WTC11 (cell line): ENCODE measurements at regions not wholly inside any gene's neighbourhood (a gene's known extent, or its start where the extent isn't known, plus 50 kb on each side); places are given as distances from the start of the nearest gene placed in this dataset.

Source experiments
- ATAC-seq: fragments of 200-7000 bp; cut with Tn5 transposase; 2 replicates; pipeline ENCODE4 v1.10.0; 2021; ENCODE audit warnings: mild to moderate bottlenecking, moderate library complexity
- CTCF ChIA-PET: fragments of 300-600 bp; sonication (Branson Sonifier 250); formaldehyde crosslinking; loops from one replicate; lab custom pipeline; 2021; ENCODE audit warnings: antibody characterized with exemption; lab: Charles Lee
- POLR2A ChIA-PET: fragments of 350-600 bp; sonication (Branson Sonifier 250); formaldehyde crosslinking; loops from one replicate; lab custom pipeline; 2021; ENCODE audit warnings: antibody characterized with exemption; lab: Charles Lee
- DNase-seq: peaks from one replicate; pipeline ENCODE4 v3.0.0; 2021; ENCODE audit warnings: low spot score
- H3K27ac Mint-ChIP-seq: 2 replicates; pipeline ENCODE4 v1.8.0; 2021; ENCODE audit warnings: mixed read lengths
- H3K27me3 Mint-ChIP-seq: 2 replicates; pipeline ENCODE4 v1.8.0; 2021; ENCODE audit warnings: low read depth, mild to moderate bottlenecking, moderate library complexity, mixed read lengths
- H3K36me3 Mint-ChIP-seq: 2 replicates; pipeline ENCODE4 v1.8.0; 2021; ENCODE audit warnings: mixed read lengths
- H3K4me1 Mint-ChIP-seq: 2 replicates; pipeline ENCODE4 v1.8.0; 2022; ENCODE audit warnings: mixed read lengths
- H3K4me3 Mint-ChIP-seq: 2 replicates; pipeline ENCODE4 v1.8.0; 2021; ENCODE audit warnings: mild to moderate bottlenecking, moderate library complexity, mixed read lengths
- H3K9me3 Mint-ChIP-seq: 2 replicates; pipeline ENCODE4 v1.8.0; 2021; ENCODE audit warnings: mixed read lengths
- GABPB1 ChIP-seq: sonication (generic); formaldehyde crosslinking; IDR thresholded peaks from 2 replicates; pipeline ENCODE4 v1.8.1; 2023; ENCODE audit warnings: mild to moderate bottlenecking, missing genetic modification reagents
- IRF2 ChIP-seq: sonication (generic); formaldehyde crosslinking; IDR thresholded peaks from 2 replicates; pipeline ENCODE4 v1.8.0; 2022; ENCODE audit warnings: low read depth, missing genetic modification reagents, borderline replicate concordance
- JAZF1 ChIP-seq: fragments of 250-450 bp; sonication (Bioruptor Pico); IDR thresholded peaks from 2 replicates; pipeline ENCODE4 v1.9.0; 2021; ENCODE audit warnings: moderate library complexity, mild to moderate bottlenecking, inconsistent platforms
- NR2C2 ChIP-seq: sonication (generic); formaldehyde crosslinking; IDR thresholded peaks from 2 replicates; pipeline ENCODE4 v1.8.0; 2022; ENCODE audit warnings: mild to moderate bottlenecking, missing genetic modification reagents
- SP1 ChIP-seq: sonication (generic); formaldehyde crosslinking; conservative IDR thresholded peaks from 2 replicates; pipeline ENCODE4 v1.8.1; 2022; ENCODE audit warnings: missing genetic modification reagents
- TCF7 ChIP-seq: sonication (generic); formaldehyde crosslinking; IDR thresholded peaks from 2 replicates; pipeline ENCODE4 v1.8.0; 2022; ENCODE audit warnings: mild to moderate bottlenecking, low read depth, missing genetic modification reagents, moderate library complexity
- TEAD1 ChIP-seq: sonication (generic); formaldehyde crosslinking; IDR thresholded peaks from 2 replicates; pipeline ENCODE4 v1.8.0; 2022; ENCODE audit warnings: mild to moderate bottlenecking, missing genetic modification reagents
- ZNF671 ChIP-seq: fragments of 250-450 bp; sonication (Bioruptor Pico); IDR thresholded peaks from 2 replicates; pipeline ENCODE4 v1.8.0; 2021; ENCODE audit warnings: mild to moderate bottlenecking
- TF ChIP-seq, protein P1 (sequence below): fragments of 250-450 bp; sonication (Bioruptor Pico); IDR thresholded peaks from 2 replicates; pipeline ENCODE4 v1.9.0; 2021; ENCODE audit warnings: mild to moderate bottlenecking, borderline replicate concordance
- TF ChIP-seq, protein P2 (sequence below): fragments of 250-450 bp; sonication (Bioruptor Pico); IDR thresholded peaks from 2 replicates; pipeline ENCODE4 v1.9.0; 2021; ENCODE audit warnings: mild to moderate bottlenecking
- TF ChIP-seq, protein P3 (sequence below): sonication (generic); formaldehyde crosslinking; IDR thresholded peaks from 2 replicates; pipeline ENCODE4 v1.8.1; 2023; ENCODE audit warnings: mild to moderate bottlenecking, missing genetic modification reagents, borderline replicate concordance
- TF ChIP-seq, protein P4 (sequence below): fragments of 200-600 bp; IDR thresholded peaks from 2 replicates; pipeline ENCODE4 v1.8.0; 2022; ENCODE audit warnings: antibody characterized with exemption
- TF ChIP-seq, protein P5 (sequence below): fragments of 250-450 bp; sonication (Bioruptor Pico); conservative IDR thresholded peaks from 2 replicates; pipeline ENCODE4 v1.9.0; 2021; ENCODE audit warnings: mild to moderate bottlenecking
- TF ChIP-seq, protein P6 (sequence below): sonication (generic); formaldehyde crosslinking; IDR thresholded peaks from 2 replicates; pipeline ENCODE4 v1.8.0; 2022; ENCODE audit warnings: missing genetic modification reagents

DNA sequence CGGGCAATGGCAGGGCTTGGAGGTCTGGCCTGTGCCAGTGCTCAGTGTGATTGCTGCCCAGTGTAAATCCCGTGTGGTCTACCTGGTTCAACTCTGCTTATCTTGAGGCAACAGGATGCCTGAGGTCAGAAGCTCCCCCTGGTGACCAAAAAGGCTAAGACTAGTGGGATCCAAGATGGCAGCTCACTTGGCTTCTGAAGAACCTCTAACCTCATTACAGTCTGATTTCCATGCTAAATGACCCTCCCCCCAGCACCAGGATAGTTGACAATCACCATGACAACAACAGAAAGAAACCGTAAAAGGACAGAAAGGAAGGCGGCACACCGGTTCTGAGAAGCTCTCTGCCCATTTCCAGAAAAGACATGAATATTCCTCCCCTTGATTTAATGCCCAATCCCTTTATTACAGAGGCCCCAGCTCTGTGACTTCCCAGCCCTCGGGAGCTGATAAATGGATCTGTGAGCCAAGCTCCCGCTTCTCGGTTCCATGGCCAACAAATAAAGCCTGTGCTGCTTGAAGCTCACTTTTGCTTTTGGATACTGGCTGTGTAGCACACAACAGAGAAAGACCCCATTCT is 398.4 kb downstream of the CTTN start:
- H3K9me3 Mint-ChIP-seq, result peaks cover 50% of the 10 kb centered on the region
- peaks cover 6% of the 10 kb centered on the region for H3K4me1 Mint-ChIP-seq
- H3K36me3 Mint-ChIP-seq, result peaks cover 69% of the 10 kb centered on the region
- TF ChIP-seq, protein P1, sequence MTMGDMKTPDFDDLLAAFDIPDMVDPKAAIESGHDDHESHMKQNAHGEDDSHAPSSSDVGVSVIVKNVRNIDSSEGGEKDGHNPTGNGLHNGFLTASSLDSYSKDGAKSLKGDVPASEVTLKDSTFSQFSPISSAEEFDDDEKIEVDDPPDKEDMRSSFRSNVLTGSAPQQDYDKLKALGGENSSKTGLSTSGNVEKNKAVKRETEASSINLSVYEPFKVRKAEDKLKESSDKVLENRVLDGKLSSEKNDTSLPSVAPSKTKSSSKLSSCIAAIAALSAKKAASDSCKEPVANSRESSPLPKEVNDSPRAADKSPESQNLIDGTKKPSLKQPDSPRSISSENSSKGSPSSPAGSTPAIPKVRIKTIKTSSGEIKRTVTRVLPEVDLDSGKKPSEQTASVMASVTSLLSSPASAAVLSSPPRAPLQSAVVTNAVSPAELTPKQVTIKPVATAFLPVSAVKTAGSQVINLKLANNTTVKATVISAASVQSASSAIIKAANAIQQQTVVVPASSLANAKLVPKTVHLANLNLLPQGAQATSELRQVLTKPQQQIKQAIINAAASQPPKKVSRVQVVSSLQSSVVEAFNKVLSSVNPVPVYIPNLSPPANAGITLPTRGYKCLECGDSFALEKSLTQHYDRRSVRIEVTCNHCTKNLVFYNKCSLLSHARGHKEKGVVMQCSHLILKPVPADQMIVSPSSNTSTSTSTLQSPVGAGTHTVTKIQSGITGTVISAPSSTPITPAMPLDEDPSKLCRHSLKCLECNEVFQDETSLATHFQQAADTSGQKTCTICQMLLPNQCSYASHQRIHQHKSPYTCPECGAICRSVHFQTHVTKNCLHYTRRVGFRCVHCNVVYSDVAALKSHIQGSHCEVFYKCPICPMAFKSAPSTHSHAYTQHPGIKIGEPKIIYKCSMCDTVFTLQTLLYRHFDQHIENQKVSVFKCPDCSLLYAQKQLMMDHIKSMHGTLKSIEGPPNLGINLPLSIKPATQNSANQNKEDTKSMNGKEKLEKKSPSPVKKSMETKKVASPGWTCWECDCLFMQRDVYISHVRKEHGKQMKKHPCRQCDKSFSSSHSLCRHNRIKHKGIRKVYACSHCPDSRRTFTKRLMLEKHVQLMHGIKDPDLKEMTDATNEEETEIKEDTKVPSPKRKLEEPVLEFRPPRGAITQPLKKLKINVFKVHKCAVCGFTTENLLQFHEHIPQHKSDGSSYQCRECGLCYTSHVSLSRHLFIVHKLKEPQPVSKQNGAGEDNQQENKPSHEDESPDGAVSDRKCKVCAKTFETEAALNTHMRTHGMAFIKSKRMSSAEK (CRISPR knock-in tag), result no peak
- TF ChIP-seq TCF7 (CRISPR knock-in tag), result no peak
- TF ChIP-seq, protein P2, sequence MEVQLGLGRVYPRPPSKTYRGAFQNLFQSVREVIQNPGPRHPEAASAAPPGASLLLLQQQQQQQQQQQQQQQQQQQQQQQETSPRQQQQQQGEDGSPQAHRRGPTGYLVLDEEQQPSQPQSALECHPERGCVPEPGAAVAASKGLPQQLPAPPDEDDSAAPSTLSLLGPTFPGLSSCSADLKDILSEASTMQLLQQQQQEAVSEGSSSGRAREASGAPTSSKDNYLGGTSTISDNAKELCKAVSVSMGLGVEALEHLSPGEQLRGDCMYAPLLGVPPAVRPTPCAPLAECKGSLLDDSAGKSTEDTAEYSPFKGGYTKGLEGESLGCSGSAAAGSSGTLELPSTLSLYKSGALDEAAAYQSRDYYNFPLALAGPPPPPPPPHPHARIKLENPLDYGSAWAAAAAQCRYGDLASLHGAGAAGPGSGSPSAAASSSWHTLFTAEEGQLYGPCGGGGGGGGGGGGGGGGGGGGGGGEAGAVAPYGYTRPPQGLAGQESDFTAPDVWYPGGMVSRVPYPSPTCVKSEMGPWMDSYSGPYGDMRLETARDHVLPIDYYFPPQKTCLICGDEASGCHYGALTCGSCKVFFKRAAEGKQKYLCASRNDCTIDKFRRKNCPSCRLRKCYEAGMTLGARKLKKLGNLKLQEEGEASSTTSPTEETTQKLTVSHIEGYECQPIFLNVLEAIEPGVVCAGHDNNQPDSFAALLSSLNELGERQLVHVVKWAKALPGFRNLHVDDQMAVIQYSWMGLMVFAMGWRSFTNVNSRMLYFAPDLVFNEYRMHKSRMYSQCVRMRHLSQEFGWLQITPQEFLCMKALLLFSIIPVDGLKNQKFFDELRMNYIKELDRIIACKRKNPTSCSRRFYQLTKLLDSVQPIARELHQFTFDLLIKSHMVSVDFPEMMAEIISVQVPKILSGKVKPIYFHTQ (CRISPR knock-in tag), result no peak
- TF ChIP-seq, protein P3, sequence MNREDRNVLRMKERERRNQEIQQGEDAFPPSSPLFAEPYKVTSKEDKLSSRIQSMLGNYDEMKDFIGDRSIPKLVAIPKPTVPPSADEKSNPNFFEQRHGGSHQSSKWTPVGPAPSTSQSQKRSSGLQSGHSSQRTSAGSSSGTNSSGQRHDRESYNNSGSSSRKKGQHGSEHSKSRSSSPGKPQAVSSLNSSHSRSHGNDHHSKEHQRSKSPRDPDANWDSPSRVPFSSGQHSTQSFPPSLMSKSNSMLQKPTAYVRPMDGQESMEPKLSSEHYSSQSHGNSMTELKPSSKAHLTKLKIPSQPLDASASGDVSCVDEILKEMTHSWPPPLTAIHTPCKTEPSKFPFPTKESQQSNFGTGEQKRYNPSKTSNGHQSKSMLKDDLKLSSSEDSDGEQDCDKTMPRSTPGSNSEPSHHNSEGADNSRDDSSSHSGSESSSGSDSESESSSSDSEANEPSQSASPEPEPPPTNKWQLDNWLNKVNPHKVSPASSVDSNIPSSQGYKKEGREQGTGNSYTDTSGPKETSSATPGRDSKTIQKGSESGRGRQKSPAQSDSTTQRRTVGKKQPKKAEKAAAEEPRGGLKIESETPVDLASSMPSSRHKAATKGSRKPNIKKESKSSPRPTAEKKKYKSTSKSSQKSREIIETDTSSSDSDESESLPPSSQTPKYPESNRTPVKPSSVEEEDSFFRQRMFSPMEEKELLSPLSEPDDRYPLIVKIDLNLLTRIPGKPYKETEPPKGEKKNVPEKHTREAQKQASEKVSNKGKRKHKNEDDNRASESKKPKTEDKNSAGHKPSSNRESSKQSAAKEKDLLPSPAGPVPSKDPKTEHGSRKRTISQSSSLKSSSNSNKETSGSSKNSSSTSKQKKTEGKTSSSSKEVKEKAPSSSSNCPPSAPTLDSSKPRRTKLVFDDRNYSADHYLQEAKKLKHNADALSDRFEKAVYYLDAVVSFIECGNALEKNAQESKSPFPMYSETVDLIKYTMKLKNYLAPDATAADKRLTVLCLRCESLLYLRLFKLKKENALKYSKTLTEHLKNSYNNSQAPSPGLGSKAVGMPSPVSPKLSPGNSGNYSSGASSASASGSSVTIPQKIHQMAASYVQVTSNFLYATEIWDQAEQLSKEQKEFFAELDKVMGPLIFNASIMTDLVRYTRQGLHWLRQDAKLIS (CRISPR knock-in tag), result no peak
- TF ChIP-seq ZNF671 (CRISPR knock-in tag), result no peak
- TF ChIP-seq, protein P4, sequence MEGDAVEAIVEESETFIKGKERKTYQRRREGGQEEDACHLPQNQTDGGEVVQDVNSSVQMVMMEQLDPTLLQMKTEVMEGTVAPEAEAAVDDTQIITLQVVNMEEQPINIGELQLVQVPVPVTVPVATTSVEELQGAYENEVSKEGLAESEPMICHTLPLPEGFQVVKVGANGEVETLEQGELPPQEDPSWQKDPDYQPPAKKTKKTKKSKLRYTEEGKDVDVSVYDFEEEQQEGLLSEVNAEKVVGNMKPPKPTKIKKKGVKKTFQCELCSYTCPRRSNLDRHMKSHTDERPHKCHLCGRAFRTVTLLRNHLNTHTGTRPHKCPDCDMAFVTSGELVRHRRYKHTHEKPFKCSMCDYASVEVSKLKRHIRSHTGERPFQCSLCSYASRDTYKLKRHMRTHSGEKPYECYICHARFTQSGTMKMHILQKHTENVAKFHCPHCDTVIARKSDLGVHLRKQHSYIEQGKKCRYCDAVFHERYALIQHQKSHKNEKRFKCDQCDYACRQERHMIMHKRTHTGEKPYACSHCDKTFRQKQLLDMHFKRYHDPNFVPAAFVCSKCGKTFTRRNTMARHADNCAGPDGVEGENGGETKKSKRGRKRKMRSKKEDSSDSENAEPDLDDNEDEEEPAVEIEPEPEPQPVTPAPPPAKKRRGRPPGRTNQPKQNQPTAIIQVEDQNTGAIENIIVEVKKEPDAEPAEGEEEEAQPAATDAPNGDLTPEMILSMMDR, result 0 out of 2 replicates have a peak, but pooled peaks have one; percentile 20
- no peak for TF ChIP-seq JAZF1 (CRISPR knock-in tag)
- TF ChIP-seq IRF2 (CRISPR knock-in tag), result no peak
- TF ChIP-seq NR2C2 (CRISPR knock-in tag), result no peak
- CTCF ChIA-PET, result interaction anchor here (0.6 to 2.5 kb wide), 24 partner anchors 8 to 623 kb away, joined by 3 to 17 read pairs (median 4); no protein-coding TSS in a partner anchor
- no peak overlapping the region for H3K27ac Mint-ChIP-seq
- no peak overlapping the region for H3K4me3 Mint-ChIP-seq
- peak; percentile 46 for DNase-seq
- ATAC-seq, result peak; percentile 73
- no peaks in the 10 kb centered on the region for H3K27me3 Mint-ChIP-seq
- POLR2A ChIA-PET, result no interaction called here

DNA sequence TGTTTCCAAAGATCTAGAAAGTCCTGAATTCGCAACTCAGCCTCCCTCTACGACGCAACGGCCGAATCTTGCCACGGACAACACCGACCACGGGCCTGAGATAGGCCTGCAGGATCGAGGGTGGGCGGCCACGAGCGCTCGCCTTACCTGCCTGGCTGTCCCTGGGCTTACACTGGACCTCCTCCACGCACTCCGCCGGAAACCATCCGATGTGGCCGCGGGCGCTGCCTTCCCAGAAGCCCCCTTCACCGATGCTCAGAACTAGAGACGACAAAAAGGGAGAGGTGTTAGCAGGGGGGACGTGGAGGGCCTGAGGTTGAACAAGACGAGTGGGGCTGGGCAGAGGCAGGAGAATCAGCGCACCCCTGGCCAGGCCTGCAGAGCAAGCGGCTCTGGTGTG is 400.0 kb downstream of the CTTN start:
- H3K4me3 Mint-ChIP-seq, result no peak overlapping the region
- no peak for DNase-seq
- H3K27ac Mint-ChIP-seq, result no peak overlapping the region
- peaks cover 36% of the 10 kb centered on the region for H3K9me3 Mint-ChIP-seq
- ATAC-seq, result no peak
- peaks cover 6% of the 10 kb centered on the region for H3K4me1 Mint-ChIP-seq
- H3K27me3 Mint-ChIP-seq, result no peaks in the 10 kb centered on the region
- CTCF ChIA-PET, result interaction anchor here (2.5 kb wide), 1 partner anchor 17 kb away, joined by 17 read pairs; no protein-coding TSS in a partner anchor
- POLR2A ChIA-PET, result no interaction called here
- TF ChIP-seq SP1 (CRISPR knock-in tag), result no peak
- no peak for TF ChIP-seq NR2C2 (CRISPR knock-in tag)
- no peak for TF ChIP-seq GABPB1 (CRISPR knock-in tag)
- TF ChIP-seq, protein P5, sequence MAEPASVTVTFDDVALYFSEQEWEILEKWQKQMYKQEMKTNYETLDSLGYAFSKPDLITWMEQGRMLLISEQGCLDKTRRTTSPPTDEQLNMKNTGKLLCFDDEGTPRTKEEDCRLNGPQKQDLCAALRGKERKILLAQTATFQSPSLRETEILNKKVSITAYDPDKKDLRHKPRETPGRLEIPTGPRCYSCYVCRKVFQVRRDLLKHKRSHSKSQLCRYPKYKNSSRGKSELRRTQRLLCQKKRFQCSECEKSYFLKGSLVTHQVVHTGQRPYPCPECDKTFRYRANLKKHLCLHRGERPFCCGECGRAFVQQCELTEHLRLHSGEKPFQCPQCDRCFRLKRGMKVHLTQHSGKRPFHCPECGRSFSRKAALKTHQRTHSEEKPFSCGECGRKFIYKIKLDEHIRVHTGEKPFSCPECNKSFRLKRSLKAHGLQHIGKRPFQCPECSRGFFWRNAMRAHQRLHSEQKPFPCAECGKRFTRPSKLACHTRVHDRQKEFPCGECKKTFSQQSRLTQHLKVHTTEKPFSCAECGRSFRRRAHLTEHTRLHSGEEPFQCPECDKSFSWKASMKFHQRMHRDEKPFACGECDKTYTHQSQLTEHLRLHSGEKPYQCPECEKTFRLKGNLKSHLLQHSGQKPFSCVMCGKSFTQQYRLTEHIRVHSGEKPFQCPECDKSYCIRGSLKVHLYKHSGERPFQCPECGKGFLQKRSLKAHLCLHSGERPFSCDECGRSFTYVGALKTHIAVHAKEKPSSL, result no peak
- TF ChIP-seq, protein P6, sequence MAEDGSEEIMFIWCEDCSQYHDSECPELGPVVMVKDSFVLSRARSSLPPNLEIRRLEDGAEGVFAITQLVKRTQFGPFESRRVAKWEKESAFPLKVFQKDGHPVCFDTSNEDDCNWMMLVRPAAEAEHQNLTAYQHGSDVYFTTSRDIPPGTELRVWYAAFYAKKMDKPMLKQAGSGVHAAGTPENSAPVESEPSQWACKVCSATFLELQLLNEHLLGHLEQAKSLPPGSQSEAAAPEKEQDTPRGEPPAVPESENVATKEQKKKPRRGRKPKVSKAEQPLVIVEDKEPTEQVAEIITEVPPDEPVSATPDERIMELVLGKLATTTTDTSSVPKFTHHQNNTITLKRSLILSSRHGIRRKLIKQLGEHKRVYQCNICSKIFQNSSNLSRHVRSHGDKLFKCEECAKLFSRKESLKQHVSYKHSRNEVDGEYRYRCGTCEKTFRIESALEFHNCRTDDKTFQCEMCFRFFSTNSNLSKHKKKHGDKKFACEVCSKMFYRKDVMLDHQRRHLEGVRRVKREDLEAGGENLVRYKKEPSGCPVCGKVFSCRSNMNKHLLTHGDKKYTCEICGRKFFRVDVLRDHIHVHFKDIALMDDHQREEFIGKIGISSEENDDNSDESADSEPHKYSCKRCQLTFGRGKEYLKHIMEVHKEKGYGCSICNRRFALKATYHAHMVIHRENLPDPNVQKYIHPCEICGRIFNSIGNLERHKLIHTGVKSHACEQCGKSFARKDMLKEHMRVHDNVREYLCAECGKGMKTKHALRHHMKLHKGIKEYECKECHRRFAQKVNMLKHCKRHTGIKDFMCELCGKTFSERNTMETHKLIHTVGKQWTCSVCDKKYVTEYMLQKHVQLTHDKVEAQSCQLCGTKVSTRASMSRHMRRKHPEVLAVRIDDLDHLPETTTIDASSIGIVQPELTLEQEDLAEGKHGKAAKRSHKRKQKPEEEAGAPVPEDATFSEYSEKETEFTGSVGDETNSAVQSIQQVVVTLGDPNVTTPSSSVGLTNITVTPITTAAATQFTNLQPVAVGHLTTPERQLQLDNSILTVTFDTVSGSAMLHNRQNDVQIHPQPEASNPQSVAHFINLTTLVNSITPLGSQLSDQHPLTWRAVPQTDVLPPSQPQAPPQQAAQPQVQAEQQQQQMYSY (CRISPR knock-in tag), result no peak
- no peak for TF ChIP-seq TEAD1 (CRISPR knock-in tag)
- peaks cover 54% of the 10 kb centered on the region for H3K36me3 Mint-ChIP-seq
